SK-N-SH (cell line): ENCODE measurements at regions not wholly inside any gene's neighbourhood (a gene's known extent, or its start where the extent isn't known, plus 50 kb on each side); places are given as distances from the start of the nearest gene placed in this dataset.

ENCODE experiments used
- CTCF ChIA-PET: fragments of 300-600, 350-600 bp; formaldehyde crosslinking; extraction: SDS; loops from one replicate; lab custom pipeline; 2021; lab: Yijun Ruan, JAX
- POLR2A ChIA-PET: fragments of 350-600 bp; sonication (Branson Sonifier 250); formaldehyde crosslinking; extraction: SDS; loops from one replicate; lab custom pipeline; 2020; ENCODE audit warnings: antibody characterized with exemption, inconsistent platforms; lab: Yijun Ruan, JAX
- DNase-seq: peaks from one replicate; pipeline ENCODE4 v3.0.0; 2012
- H2AFZ ChIP-seq: fragments of 200-600 bp; sonication (generic); 2 replicates; pipeline ENCODE4 v1.8.1; 2016; ENCODE audit warnings: antibody characterized with exemption, mild to moderate bottlenecking, low read depth
- H3F3A ChIP-seq: fragments of 200-600 bp; sonication (generic); replicated peaks from 2 replicates; pipeline ENCODE3; 2016; ENCODE audit warnings: antibody characterized with exemption, mild to moderate bottlenecking; ENCODE audit not compliant: insufficient read depth
- H3K27ac ChIP-seq, 2 experiments: fragments of 200-500 bp in 1 of 2; fragments of 200-600 bp in 1 of 2; sonication (Bioruptor generic) in 1 of 2; sonication (generic), shearing (Covaris generic) in 1 of 2; 2 replicates each; pipeline versions ENCODE4 v1.5.1 to v1.6.1; 2014 to 2016; ENCODE audit warnings: low read depth in 2 of 2, inconsistent platforms in 1 of 2, low read length in 1 of 2, mild to moderate bottlenecking in 1 of 2, mixed read lengths in 1 of 2
- H3K27me3 ChIP-seq: fragments of 200-600 bp; sonication (generic), shearing (Covaris generic); 2 replicates; pipeline ENCODE4 v1.6.1; 2016; ENCODE audit warnings: mixed run types; ENCODE audit not compliant: insufficient read depth
- H3K36me3 ChIP-seq, 2 experiments: fragments of 200-500 bp in 1 of 2; fragments of 200-600 bp in 1 of 2; sonication (Bioruptor generic) in 1 of 2; sonication (generic) in 1 of 2; replicated peaks in 1 of 2; 2 replicates each; pipeline versions ENCODE3 to v1.5.1; 2014 to 2016; ENCODE audit warnings: low read length in 1 of 2, mild to moderate bottlenecking in 1 of 2; ENCODE audit not compliant: insufficient read depth in 2 of 2, control insufficient read depth in 1 of 2
- H3K4me1 ChIP-seq, 2 experiments: fragments of 200-500 bp in 1 of 2; fragments of 200-600 bp in 1 of 2; sonication (Bioruptor generic) in 1 of 2; sonication (generic), shearing (Covaris generic) in 1 of 2; 2 replicates each; pipeline versions ENCODE4 v1.5.1 to v1.6.1; 2014 to 2016; ENCODE audit warnings: low read depth in 1 of 2, low read length in 1 of 2, mixed run types in 1 of 2; ENCODE audit not compliant: insufficient read depth in 2 of 2, control insufficient read depth in 1 of 2
- H3K4me2 ChIP-seq: fragments of 200-600 bp; sonication (generic), shearing (Covaris generic); 2 replicates; pipeline ENCODE4 v1.6.1; 2017; ENCODE audit warnings: mixed run types
- H3K4me3 ChIP-seq, 2 experiments: fragments of 200-500 bp in 1 of 2; fragments of 200-600 bp in 1 of 2; sonication (Bioruptor generic) in 1 of 2; sonication (generic), shearing (Covaris generic) in 1 of 2; 2 replicates each; pipeline versions ENCODE4 v1.5.1 to v1.8.1; 2014 to 2016; ENCODE audit warnings: low read depth in 2 of 2, inconsistent platforms in 1 of 2, low read length in 1 of 2, mild to moderate bottlenecking in 1 of 2, mixed read lengths in 1 of 2, moderate library complexity in 1 of 2
- H3K79me2 ChIP-seq: fragments of 200-600 bp; sonication (generic); 2 replicates; pipeline ENCODE4 v1.8.1; 2017; ENCODE audit warnings: mild to moderate bottlenecking; ENCODE audit not compliant: insufficient read depth
- H3K9ac ChIP-seq: fragments of 200-600 bp; sonication (generic); 2 replicates; pipeline ENCODE4 v1.6.1; 2017; ENCODE audit warnings: mixed run types
- H3K9me2 ChIP-seq: fragments of 200-600 bp; sonication (generic); 2 replicates; pipeline ENCODE4 v1.6.1; 2017; ENCODE audit warnings: mixed run types
- H3K9me3 ChIP-seq: fragments of 200-600 bp; sonication (generic); 2 replicates; pipeline ENCODE4 v1.6.1; 2017; ENCODE audit warnings: mixed run types, mild to moderate bottlenecking, moderate library complexity
- H4K20me1 ChIP-seq: fragments of 200-600 bp; sonication (generic); 2 replicates; pipeline ENCODE4 v1.6.1; 2017; ENCODE audit warnings: mild to moderate bottlenecking, mixed run types; ENCODE audit not compliant: insufficient read depth
- ELF1 ChIP-seq: IDR thresholded peaks from 2 replicates; pipeline ENCODE4 v1.4.0; 2012
- FOXM1 ChIP-seq: IDR thresholded peaks from 2 replicates; pipeline ENCODE4 v1.4.0; 2012; ENCODE audit warnings: low read depth, mild to moderate bottlenecking
- GATA2 ChIP-seq: sonication (generic); formaldehyde crosslinking; IDR thresholded peaks from 2 replicates; pipeline ENCODE4 v1.5.0; 2020; ENCODE audit warnings: mild to moderate bottlenecking, missing genetic modification reagents
- JUND ChIP-seq: IDR thresholded peaks from 2 replicates; pipeline ENCODE4 v1.4.0; 2012
- NFIC ChIP-seq: IDR thresholded peaks from 2 replicates; pipeline ENCODE4 v1.4.0; 2012; ENCODE audit warnings: borderline replicate concordance
- POLR2AphosphoS5 ChIP-seq: IDR thresholded peaks from 2 replicates; pipeline ENCODE4 v1.6.1; 2012; ENCODE audit warnings: low read depth, low read length
- SMC3 ChIP-seq: IDR thresholded peaks from 2 replicates; pipeline ENCODE4 v1.6.1; 2012; ENCODE audit warnings: low read depth, low read length, improper control_type of control experiment
- TEAD4 ChIP-seq: IDR thresholded peaks from 2 replicates; pipeline ENCODE4 v1.4.0; 2012; ENCODE audit warnings: mild to moderate bottlenecking, borderline replicate concordance; ENCODE audit not compliant: insufficient read depth
- USF2 ChIP-seq: fragments of 150-350 bp; IDR thresholded peaks from 2 replicates; pipeline ENCODE4 v1.6.1; 2017; ENCODE audit warnings: antibody characterized with exemption, low read length, low read depth, borderline replicate concordance
- YY1 ChIP-seq: IDR thresholded peaks from 2 replicates; pipeline ENCODE4 v1.4.0; 2012; ENCODE audit warnings: low read depth, mild to moderate bottlenecking
- WGBS: methylation state at CpG from one replicate; pipeline ENCODE4 v1.1.6; 2017; ENCODE audit warnings: low lambda C conversion rate; 5-methylcytosine and 5-hydroxymethylcytosine counted together
- TF ChIP-seq, protein P1 (sequence below): IDR thresholded peaks from 2 replicates; pipeline ENCODE4 v1.4.0; 2012; ENCODE audit warnings: low read depth, borderline replicate concordance
- TF ChIP-seq, protein P2 (sequence below): fragments of 200-600 bp; sonication (generic); IDR thresholded peaks from 2 replicates; pipeline ENCODE4 v1.6.1; 2017; ENCODE audit warnings: antibody characterized with exemption, mild to moderate bottlenecking, moderate library complexity
- TF ChIP-seq, protein P3 (sequence below): IDR thresholded peaks from 2 replicates; pipeline ENCODE4; 2012
- TF ChIP-seq, protein P4 (sequence below): IDR thresholded peaks from 2 replicates; pipeline ENCODE4 v1.6.1; 2012; ENCODE audit warnings: mild to moderate bottlenecking, low read depth, low read length, moderate library complexity

DNA sequence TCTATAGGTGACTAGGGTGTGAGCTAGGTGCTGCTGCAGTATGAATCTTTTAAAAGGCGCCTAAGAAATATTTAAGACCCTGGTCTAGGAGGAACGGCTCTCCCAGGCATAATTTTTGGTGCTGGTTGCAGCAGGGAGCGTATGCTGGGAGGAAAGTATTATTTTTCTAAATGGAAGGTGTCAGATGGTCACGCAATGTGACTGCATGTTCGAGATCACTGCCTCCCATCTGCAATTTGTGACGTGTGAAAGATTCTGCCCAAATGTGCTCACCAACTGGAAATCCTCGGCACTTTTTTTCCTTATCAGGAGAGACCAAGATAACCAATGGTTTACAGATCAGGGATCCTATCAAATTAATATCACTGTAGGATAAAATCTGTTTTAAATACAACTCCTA, 95.6 kb upstream of the KLHL14 start:
- no peak for TF ChIP-seq GATA2 (CRISPR knock-in tag)
- TF ChIP-seq, protein P1, sequence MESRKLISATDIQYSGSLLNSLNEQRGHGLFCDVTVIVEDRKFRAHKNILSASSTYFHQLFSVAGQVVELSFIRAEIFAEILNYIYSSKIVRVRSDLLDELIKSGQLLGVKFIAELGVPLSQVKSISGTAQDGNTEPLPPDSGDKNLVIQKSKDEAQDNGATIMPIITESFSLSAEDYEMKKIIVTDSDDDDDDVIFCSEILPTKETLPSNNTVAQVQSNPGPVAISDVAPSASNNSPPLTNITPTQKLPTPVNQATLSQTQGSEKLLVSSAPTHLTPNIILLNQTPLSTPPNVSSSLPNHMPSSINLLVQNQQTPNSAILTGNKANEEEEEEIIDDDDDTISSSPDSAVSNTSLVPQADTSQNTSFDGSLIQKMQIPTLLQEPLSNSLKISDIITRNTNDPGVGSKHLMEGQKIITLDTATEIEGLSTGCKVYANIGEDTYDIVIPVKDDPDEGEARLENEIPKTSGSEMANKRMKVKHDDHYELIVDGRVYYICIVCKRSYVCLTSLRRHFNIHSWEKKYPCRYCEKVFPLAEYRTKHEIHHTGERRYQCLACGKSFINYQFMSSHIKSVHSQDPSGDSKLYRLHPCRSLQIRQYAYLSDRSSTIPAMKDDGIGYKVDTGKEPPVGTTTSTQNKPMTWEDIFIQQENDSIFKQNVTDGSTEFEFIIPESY = no peak
- no peak for TF ChIP-seq SMC3
- no peak for TF ChIP-seq NFIC
- TF ChIP-seq TEAD4 = no peak
- TF ChIP-seq, protein P2, sequence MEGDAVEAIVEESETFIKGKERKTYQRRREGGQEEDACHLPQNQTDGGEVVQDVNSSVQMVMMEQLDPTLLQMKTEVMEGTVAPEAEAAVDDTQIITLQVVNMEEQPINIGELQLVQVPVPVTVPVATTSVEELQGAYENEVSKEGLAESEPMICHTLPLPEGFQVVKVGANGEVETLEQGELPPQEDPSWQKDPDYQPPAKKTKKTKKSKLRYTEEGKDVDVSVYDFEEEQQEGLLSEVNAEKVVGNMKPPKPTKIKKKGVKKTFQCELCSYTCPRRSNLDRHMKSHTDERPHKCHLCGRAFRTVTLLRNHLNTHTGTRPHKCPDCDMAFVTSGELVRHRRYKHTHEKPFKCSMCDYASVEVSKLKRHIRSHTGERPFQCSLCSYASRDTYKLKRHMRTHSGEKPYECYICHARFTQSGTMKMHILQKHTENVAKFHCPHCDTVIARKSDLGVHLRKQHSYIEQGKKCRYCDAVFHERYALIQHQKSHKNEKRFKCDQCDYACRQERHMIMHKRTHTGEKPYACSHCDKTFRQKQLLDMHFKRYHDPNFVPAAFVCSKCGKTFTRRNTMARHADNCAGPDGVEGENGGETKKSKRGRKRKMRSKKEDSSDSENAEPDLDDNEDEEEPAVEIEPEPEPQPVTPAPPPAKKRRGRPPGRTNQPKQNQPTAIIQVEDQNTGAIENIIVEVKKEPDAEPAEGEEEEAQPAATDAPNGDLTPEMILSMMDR = no peak
- TF ChIP-seq, protein P3, sequence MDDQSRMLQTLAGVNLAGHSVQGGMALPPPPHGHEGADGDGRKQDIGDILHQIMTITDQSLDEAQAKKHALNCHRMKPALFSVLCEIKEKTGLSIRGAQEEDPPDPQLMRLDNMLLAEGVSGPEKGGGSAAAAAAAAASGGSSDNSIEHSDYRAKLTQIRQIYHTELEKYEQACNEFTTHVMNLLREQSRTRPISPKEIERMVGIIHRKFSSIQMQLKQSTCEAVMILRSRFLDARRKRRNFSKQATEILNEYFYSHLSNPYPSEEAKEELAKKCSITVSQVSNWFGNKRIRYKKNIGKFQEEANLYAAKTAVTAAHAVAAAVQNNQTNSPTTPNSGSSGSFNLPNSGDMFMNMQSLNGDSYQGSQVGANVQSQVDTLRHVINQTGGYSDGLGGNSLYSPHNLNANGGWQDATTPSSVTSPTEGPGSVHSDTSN = no peak
- TF ChIP-seq, protein P4, sequence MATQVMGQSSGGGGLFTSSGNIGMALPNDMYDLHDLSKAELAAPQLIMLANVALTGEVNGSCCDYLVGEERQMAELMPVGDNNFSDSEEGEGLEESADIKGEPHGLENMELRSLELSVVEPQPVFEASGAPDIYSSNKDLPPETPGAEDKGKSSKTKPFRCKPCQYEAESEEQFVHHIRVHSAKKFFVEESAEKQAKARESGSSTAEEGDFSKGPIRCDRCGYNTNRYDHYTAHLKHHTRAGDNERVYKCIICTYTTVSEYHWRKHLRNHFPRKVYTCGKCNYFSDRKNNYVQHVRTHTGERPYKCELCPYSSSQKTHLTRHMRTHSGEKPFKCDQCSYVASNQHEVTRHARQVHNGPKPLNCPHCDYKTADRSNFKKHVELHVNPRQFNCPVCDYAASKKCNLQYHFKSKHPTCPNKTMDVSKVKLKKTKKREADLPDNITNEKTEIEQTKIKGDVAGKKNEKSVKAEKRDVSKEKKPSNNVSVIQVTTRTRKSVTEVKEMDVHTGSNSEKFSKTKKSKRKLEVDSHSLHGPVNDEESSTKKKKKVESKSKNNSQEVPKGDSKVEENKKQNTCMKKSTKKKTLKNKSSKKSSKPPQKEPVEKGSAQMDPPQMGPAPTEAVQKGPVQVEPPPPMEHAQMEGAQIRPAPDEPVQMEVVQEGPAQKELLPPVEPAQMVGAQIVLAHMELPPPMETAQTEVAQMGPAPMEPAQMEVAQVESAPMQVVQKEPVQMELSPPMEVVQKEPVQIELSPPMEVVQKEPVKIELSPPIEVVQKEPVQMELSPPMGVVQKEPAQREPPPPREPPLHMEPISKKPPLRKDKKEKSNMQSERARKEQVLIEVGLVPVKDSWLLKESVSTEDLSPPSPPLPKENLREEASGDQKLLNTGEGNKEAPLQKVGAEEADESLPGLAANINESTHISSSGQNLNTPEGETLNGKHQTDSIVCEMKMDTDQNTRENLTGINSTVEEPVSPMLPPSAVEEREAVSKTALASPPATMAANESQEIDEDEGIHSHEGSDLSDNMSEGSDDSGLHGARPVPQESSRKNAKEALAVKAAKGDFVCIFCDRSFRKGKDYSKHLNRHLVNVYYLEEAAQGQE = no peak
- TF ChIP-seq POLR2AphosphoS5 = no peak
- no peak for TF ChIP-seq FOXM1
- no peak for TF ChIP-seq JUND
- no peak for TF ChIP-seq YY1
- TF ChIP-seq ELF1 = no peak
- no peak for TF ChIP-seq USF2
- no peaks in the 10 kb centered on the region for H3K36me3 ChIP-seq
- H3K79me2 ChIP-seq = no peaks in the 10 kb centered on the region
- no peak overlapping the region for H3K9ac ChIP-seq
- H2AFZ ChIP-seq = no peak overlapping the region
- H3K27ac ChIP-seq = no peak overlapping the region
- ChIA-PET POLR2A (no interaction called here), CTCF (interaction anchor here (1.2 kb wide), 1 partner anchor 70 kb away, joined by 3 read pairs; no protein-coding TSS in a partner anchor)
- no peak overlapping the region for H3K4me3 ChIP-seq
- no peak overlapping the region for H3K4me2 ChIP-seq
- H3K4me1 ChIP-seq = no peaks in the 10 kb centered on the region
- 26% methylated on average over 7 of the region's 7 CpGs for WGBS
- no peaks in the 10 kb centered on the region; the same call in 1 of the 2 replicates for H3K27me3 ChIP-seq
- no peaks in the 10 kb centered on the region for H3K9me3 ChIP-seq
- no peaks in the 10 kb centered on the region for H3F3A ChIP-seq
- no peaks in the 10 kb centered on the region for H4K20me1 ChIP-seq
- no peak for DNase-seq
- H3K9me2 ChIP-seq = no peaks in the 10 kb centered on the region
